Duodenal mucosa (tissue), 2 donors: ENCODE measurements at regions not wholly inside any gene's neighbourhood (a gene's known extent, or its start where the extent isn't known, plus 50 kb on each side); places are given as distances from the start of the nearest gene placed in this dataset.
"Not testable (repeated sequence)": the region's sequence is repeated elsewhere in the genome, so short reads cannot be mapped to it uniquely, and the experiment has no call there.

Experiments
- H3K27ac ChIP-seq: one replicate; pipeline ENCODE4 v1.7.0; 2013; ENCODE audit warnings: low read depth, low read length
- H3K27me3 ChIP-seq, 2 donors: one replicate each; pipeline ENCODE4 v1.7.0; 2013; ENCODE audit warnings: low read length in 2 of 2, control low read depth in 1 of 2; ENCODE audit not compliant: insufficient read depth in 2 of 2, control insufficient read depth in 1 of 2
- H3K36me3 ChIP-seq, 2 donors: one replicate each; pipeline ENCODE4 v1.7.0; 2013; ENCODE audit warnings: low read length in 2 of 2, control low read depth in 1 of 2; ENCODE audit not compliant: insufficient read depth in 2 of 2, control insufficient read depth in 1 of 2
- H3K4me1 ChIP-seq, 2 donors: one replicate each; pipeline ENCODE4 v1.7.0; 2013; ENCODE audit warnings: low read length in 2 of 2, control low read depth in 1 of 2; ENCODE audit not compliant: insufficient read depth in 2 of 2, control insufficient read depth in 1 of 2
- H3K4me3 ChIP-seq, 2 donors: one replicate each; pipeline ENCODE4 v1.7.0; 2013; ENCODE audit warnings: low read length in 2 of 2, low read depth in 1 of 2
- H3K9ac ChIP-seq, 2 donors: one replicate each; pipeline ENCODE4 v1.7.0; 2013; ENCODE audit warnings: low read length in 2 of 2, low read depth in 1 of 2
- H3K9me3 ChIP-seq, 2 donors: one replicate each; pipeline ENCODE4 v1.7.0; 2013; ENCODE audit warnings: low read length in 2 of 2, control low read depth in 1 of 2; ENCODE audit not compliant: control insufficient read depth in 1 of 2

DNA sequence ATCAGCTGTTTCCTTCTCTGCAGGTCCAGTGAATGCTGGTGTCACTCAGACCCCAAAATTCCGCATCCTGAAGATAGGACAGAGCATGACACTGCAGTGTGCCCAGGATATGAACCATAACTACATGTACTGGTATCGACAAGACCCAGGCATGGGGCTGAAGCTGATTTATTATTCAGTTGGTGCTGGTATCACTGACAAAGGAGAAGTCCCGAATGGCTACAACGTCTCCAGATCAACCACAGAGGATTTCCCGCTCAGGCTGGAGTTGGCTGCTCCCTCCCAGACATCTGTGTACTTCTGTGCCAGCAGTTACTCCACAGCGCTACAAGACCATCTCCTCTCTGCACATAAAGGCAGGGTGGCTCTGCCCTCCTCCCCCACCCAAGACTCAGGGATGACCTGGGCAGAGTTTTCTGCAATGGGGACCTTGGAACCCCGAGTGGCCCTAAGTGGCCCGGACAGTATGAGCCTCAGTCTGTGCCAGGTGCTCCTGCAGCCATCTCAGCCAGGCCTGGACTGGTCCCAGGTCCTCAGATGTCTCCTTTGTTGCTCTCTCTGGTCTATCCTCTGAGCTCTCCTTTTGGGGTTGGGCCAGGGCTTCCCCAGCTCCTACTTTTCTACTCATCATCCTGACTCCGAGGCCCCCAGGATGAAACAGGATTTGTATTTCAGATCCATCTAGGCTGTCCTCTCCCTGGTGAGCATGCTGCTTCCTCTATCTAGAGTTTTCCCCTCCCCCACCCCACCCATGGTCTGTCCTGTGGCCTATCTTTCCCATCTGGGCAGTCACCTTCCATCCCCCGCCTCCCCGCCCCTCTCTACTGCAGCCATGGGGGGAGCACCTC lies 212.1 kb upstream of the PRSS58 start:
- no peaks in the 10 kb centered on the region for H3K4me1 ChIP-seq
- H3K4me3 ChIP-seq, result no peak overlapping the region
- no peak overlapping the region for H3K9ac ChIP-seq
- no peaks in the 10 kb centered on the region for H3K36me3 ChIP-seq
- no peak overlapping the region for H3K27ac ChIP-seq
- no peaks in the 10 kb centered on the region for H3K9me3 ChIP-seq
- H3K27me3 ChIP-seq, result no peaks in the 10 kb centered on the region

DNA sequence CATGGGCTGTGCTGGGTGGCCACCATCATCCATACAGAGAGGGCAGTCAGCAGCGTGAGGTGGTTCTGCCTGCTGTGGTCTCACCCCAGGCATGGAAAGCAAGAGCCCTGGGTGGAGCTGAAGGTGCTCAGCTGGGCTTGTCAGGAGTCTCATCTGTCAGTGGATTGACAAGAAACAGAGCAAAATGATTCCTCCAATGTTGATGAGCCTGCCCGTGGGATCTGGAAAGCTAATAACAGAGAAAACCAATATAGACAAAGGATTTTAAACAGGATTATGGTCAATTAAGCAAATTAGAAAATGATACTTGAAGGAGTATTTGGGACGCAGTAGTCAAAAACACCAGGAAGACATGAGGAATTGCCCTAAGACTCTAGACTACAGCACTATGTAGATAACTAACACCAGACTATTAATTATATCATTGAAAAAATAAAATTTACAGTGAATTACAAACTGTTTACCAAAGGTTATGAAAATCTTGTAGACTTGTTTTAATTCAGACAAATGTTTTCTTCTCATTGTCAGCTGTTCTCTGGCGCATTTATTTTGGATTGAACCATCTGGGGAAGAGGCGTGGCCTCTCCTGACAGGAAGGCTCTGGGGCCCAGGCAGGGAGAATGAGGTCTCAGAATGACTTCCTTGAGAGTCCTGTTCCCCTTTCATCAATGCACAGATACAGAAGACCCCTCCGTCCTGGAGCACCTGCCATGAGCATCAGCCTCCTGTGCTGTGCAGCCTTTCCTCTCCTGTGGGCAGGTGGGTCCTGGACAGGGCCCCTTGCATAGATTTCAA lies 211.2 kb upstream of the PRSS58 start:
- Histone ChIP-seq H3K9ac (no peak overlapping the region), H3K4me3 (no peak overlapping the region), H3K27me3 (no peaks in the 10 kb centered on the region), H3K4me1 (no peaks in the 10 kb centered on the region), H3K27ac (no peak overlapping the region), H3K9me3 (no peaks in the 10 kb centered on the region), H3K36me3 (no peaks in the 10 kb centered on the region)

DNA sequence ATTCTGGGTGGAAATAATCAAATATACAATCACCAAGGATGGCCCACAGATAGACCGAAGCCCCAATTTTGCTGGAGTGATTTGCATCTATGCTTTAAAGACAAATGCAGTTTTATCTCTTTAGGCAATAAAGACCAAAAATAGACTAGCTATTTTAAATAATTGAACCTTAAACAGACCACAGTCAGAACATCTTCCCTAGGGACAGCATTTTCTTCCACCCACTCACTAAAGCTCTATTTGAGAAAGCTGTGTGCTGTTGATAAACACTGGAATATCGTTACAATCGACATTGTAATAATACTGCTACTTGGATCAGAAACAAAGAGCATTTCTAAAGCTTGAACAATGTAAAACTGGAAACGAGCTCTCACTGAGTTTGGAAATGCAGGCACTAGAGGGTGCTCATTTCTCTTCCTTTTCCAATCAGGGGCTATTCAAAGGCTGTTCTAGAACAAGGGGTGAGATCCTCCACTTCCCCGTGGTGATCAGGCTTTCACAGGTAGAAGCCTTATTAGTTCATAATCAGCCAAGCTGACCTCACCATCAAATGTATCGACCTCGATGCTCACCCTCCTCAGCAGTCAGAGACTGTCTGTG lies 209.3 kb upstream of the PRSS58 start:
- not testable (repeated sequence) for H3K9me3 ChIP-seq, H3K4me3 ChIP-seq, H3K27me3 ChIP-seq, H3K4me1 ChIP-seq, H3K9ac ChIP-seq, H3K36me3 ChIP-seq, H3K27ac ChIP-seq

DNA sequence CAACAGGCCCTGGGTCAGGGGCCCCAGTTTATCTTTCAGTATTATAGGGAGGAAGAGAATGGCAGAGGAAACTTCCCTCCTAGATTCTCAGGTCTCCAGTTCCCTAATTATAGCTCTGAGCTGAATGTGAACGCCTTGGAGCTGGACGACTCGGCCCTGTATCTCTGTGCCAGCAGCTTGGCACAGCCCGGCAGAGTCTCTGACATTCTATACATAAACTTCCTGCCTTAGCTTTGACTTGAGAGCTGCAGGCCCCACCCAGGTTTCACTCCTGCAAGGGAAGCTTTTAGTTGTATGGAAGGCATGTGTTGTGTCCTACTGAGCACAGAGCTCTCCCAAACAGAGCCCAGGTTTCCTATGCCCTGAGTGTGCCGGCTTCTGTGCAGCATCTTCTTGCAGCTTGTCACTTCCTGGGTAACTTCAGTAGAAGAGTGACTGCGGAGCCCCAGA lies 205.6 kb upstream of the PRSS58 start:
- Histone ChIP-seq H3K36me3 (no peaks in the 10 kb centered on the region), H3K9me3 (no peaks in the 10 kb centered on the region), H3K9ac (no peak overlapping the region), H3K27ac (no peak overlapping the region), H3K4me3 (no peak overlapping the region), H3K27me3 (no peaks in the 10 kb centered on the region), H3K4me1 (peaks cover 0 to 4% of the 10 kb centered on the region in 2 donors)

DNA sequence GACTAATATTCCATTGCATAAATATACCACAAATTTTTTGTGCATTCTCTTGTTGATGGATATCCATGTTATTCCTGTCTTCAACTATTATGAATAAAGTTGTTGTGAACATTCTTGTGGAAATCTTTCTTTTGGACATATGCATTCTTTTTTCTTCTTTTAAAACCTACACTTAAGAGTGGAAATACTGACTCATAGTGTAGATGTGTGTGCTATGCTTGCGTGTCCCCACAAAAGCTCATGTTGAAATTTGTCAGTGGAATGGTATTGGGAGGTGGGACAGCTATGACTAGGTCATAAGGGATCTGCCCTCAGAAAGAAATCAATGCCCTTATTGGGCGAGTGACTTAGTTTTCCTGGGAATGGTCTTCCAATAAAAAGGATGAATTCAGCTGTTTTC lies 203.6 kb upstream of the PRSS58 start:
- no peak overlapping the region for H3K27ac ChIP-seq
- no peak overlapping the region for H3K9ac ChIP-seq
- H3K4me3 ChIP-seq, result no peak overlapping the region
- H3K4me1 ChIP-seq, result peaks cover 0 to 4% of the 10 kb centered on the region in 2 donors
- no peaks in the 10 kb centered on the region for H3K27me3 ChIP-seq
- no peaks in the 10 kb centered on the region for H3K9me3 ChIP-seq
- no peaks in the 10 kb centered on the region for H3K36me3 ChIP-seq

DNA sequence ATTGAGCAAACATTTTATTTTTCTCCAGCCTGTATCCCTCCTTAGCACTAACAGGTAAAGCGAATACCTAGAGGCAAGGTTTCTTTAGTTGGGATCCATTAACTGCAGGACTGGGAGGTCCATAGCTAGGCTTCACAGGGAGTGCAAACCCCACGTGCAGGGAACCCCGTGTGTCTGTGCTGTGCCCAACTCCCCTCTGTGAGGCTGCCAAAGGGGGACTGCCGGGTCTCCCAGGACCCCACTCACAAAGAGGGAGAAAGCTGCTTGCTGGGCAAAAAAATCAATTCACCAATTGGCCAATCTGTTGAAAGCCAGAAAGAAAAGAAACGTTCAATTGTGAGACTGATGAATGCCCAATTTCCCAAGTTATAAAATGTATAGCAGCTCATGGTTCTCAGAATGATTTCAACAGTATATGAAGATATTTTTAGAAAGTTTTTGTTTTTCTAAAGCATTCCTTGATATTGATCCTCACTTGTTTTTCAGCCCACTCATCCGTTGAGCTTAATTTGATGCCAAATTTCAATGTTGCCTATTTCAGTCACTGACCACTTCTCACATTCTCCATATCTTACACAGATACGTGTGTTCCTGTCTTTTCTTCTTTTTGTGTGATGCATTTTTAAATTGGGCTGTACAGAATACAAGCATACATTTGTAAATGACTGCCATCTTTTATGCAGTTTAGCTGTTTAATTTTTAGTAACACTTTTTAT lies 202.7 kb upstream of the PRSS58 start:
- Histone ChIP-seq H3K27me3 (no peaks in the 10 kb centered on the region), H3K27ac (no peak overlapping the region), H3K9me3 (no peaks in the 10 kb centered on the region), H3K36me3 (no peaks in the 10 kb centered on the region), H3K4me1 (peaks cover 0 to 4% of the 10 kb centered on the region in 2 donors), H3K9ac (no peak overlapping the region), H3K4me3 (no peak overlapping the region)

DNA sequence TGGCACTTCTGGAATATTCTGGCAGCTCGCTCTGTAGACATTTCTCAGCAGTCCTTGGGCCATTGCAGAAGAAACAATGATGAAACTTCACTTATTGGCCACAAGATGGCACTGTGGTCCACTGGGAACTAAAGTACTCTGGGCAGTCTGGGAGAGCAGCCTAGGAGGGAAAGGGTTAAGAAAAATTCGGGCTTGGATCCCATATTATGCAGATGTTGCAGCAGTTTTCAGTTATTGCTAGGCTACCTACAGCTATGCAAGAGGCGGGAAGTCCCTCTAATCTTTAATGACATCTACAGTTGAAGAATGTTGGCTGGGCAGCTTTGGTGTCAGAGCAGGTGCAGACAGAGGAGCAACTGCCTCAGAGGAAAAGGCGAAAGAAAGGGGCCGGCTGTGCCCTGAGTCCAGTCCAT lies 201.7 kb upstream of the PRSS58 start:
- H3K27ac ChIP-seq, result no peak overlapping the region
- H3K4me3 ChIP-seq, result no peak overlapping the region
- no peaks in the 10 kb centered on the region for H3K27me3 ChIP-seq
- H3K9me3 ChIP-seq, result no peaks in the 10 kb centered on the region
- H3K4me1 ChIP-seq, result peaks cover 0 to 4% of the 10 kb centered on the region in 2 donors
- no peak overlapping the region for H3K9ac ChIP-seq
- H3K36me3 ChIP-seq, result no peaks in the 10 kb centered on the region

DNA sequence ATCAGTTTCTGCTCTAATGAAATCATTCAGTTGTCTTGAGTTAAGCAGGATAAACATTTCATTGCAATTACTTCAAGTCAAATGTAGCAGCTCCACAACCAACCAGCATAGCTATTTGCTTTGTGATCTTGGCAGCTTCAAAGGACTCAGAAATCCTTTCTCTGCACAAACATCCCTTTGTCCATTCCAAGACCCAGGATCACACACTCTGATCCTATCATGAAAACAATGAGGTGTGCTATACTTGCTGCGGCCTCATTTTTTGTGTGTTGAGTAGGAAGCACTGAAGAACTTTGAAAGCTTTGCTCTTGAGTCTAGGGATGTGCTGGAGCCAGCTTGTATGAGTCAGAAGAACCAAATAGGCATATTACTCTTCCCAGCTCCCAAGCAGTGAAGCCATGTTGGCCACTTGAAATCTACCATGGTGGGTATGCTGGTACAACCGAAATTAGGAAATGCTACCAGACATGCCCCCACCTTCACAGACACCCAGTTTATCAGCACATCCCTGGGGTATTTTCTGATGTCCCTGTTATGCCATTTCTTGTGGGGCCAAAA lies 199.4 kb upstream of the PRSS58 start:
- H3K4me1 ChIP-seq, result peaks cover 0 to 4% of the 10 kb centered on the region in 2 donors
- no peaks in the 10 kb centered on the region for H3K36me3 ChIP-seq
- H3K9ac ChIP-seq, result no peak overlapping the region
- no peak overlapping the region for H3K27ac ChIP-seq
- H3K9me3 ChIP-seq, result no peaks in the 10 kb centered on the region
- H3K27me3 ChIP-seq, result no peaks in the 10 kb centered on the region
- H3K4me3 ChIP-seq, result no peak overlapping the region

DNA sequence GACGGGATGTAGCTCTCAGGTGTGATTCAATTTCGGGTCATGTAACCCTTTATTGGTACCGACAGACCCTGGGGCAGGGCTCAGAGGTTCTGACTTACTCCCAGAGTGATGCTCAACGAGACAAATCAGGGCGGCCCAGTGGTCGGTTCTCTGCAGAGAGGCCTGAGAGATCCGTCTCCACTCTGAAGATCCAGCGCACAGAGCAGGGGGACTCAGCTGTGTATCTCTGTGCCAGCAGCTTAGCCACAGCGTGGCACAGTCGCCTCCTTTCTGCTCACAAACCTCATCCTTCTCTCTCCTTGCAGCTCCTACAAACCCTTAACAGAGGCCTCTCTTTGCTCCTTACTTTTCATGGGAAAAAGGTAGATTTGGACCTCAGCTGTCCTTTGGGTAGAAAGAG lies 197.5 kb upstream of the PRSS58 start:
- H3K9ac ChIP-seq, result no peak overlapping the region
- H3K27ac ChIP-seq, result no peak overlapping the region
- H3K4me1 ChIP-seq, result peaks cover 0 to 4% of the 10 kb centered on the region in 2 donors
- no peak overlapping the region for H3K4me3 ChIP-seq
- no peaks in the 10 kb centered on the region for H3K27me3 ChIP-seq
- no peaks in the 10 kb centered on the region for H3K36me3 ChIP-seq
- H3K9me3 ChIP-seq, result no peaks in the 10 kb centered on the region
